ENCODE measurements at regions not wholly inside any gene's neighbourhood (a gene's known extent, or its start where the extent isn't known, plus 50 kb on each side); places are given as distances from the start of the nearest gene placed in this dataset.

GRCh38 chr20:61127311-61128039, 124.6 kb upstream of the CDH4 start:
- no peaks in the 10 kb centered on the region for H3K9me3 Mint-ChIP-seq (ENCODE audit: low read depth)
- H3K4me1 Mint-ChIP-seq (ENCODE audit: low read depth) = peaks cover 6% of the 10 kb centered on the region
- TF ChIP-seq CTCF (IDR thresholded peaks at IDR 0.05) = no peak
- no peaks in the 10 kb centered on the region for H3K36me3 Mint-ChIP-seq (ENCODE audit: low read depth)
- H3K4me3 Mint-ChIP-seq (ENCODE audit: unreplicated experiment) = no peak overlapping the region
- no peaks in the 10 kb centered on the region for H3K27me3 Mint-ChIP-seq (ENCODE audit: low read depth)
- no peak for DNase-seq (ENCODE audit: low spot score)
- H3K27ac Mint-ChIP-seq (ENCODE audit: unreplicated experiment) = peak overlapping the region; percentile 20

GRCh38 chr20:61128701-61129269, 123.3 kb upstream of the CDH4 start:
- peaks cover 6% of the 10 kb centered on the region for H3K4me1 Mint-ChIP-seq (ENCODE audit: low read depth)
- H3K9me3 Mint-ChIP-seq (ENCODE audit: low read depth) = no peaks in the 10 kb centered on the region
- H3K36me3 Mint-ChIP-seq (ENCODE audit: low read depth) = no peaks in the 10 kb centered on the region
- no peak for TF ChIP-seq CTCF (IDR thresholded peaks at IDR 0.05)
- no peaks in the 10 kb centered on the region for H3K27me3 Mint-ChIP-seq (ENCODE audit: low read depth)
- no peak overlapping the region for H3K4me3 Mint-ChIP-seq (ENCODE audit: unreplicated experiment)
- no peak for DNase-seq (ENCODE audit: low spot score)
- no peak overlapping the region for H3K27ac Mint-ChIP-seq (ENCODE audit: unreplicated experiment)

GRCh38 chr20:61129311-61129710, 122.8 kb upstream of the CDH4 start:
- Mint-ChIP-seq H3K27ac (ENCODE audit: unreplicated experiment) (no peak overlapping the region), H3K4me1 (ENCODE audit: low read depth) (peaks cover 6% of the 10 kb centered on the region)

GRCh38 chr20:61130156-61130555, 121.9 kb upstream of the CDH4 start:
- Mint-ChIP-seq H3K27me3 (ENCODE audit: low read depth) (no peaks in the 10 kb centered on the region), H3K9me3 (ENCODE audit: low read depth) (no peaks in the 10 kb centered on the region), H3K36me3 (ENCODE audit: low read depth) (no peaks in the 10 kb centered on the region), H3K27ac (ENCODE audit: unreplicated experiment) (no peak overlapping the region), H3K4me1 (ENCODE audit: low read depth) (peaks cover 6% of the 10 kb centered on the region), H3K4me3 (ENCODE audit: unreplicated experiment) (no peak overlapping the region)
- DNase-seq (ENCODE audit: low spot score) = no peak
- no peak for TF ChIP-seq CTCF (IDR thresholded peaks at IDR 0.05)

More at GRCh38 chr20:61129311-61129710, 122.8 kb upstream of the CDH4 start:
- no peak for TF ChIP-seq CTCF (IDR thresholded peaks at IDR 0.05)
- Mint-ChIP-seq H3K4me3 (ENCODE audit: unreplicated experiment) (no peak overlapping the region), H3K9me3 (ENCODE audit: low read depth) (no peaks in the 10 kb centered on the region), H3K36me3 (ENCODE audit: low read depth) (no peaks in the 10 kb centered on the region), H3K27me3 (ENCODE audit: low read depth) (no peaks in the 10 kb centered on the region)
- DNase-seq (ENCODE audit: low spot score) = no peak

GRCh38 chr20:61131944-61132343, 120.1 kb upstream of the CDH4 start:
- H3K27ac Mint-ChIP-seq (ENCODE audit: unreplicated experiment) = no peak overlapping the region
- no peak overlapping the region for H3K4me3 Mint-ChIP-seq (ENCODE audit: unreplicated experiment)
- H3K36me3 Mint-ChIP-seq (ENCODE audit: low read depth) = no peaks in the 10 kb centered on the region
- no peak for TF ChIP-seq CTCF (IDR thresholded peaks at IDR 0.05)
- no peak for DNase-seq (ENCODE audit: low spot score)
- peaks cover 12% of the 10 kb centered on the region for H3K4me1 Mint-ChIP-seq (ENCODE audit: low read depth)
- no peaks in the 10 kb centered on the region for H3K27me3 Mint-ChIP-seq (ENCODE audit: low read depth)
- no peaks in the 10 kb centered on the region for H3K9me3 Mint-ChIP-seq (ENCODE audit: low read depth)
